Thymus (tissue), 11 donors: ENCODE measurements at regions not wholly inside any gene's neighbourhood (a gene's known extent, or its start where the extent isn't known, plus 50 kb on each side); places are given as distances from the start of the nearest gene placed in this dataset.

Experiments
- DNase-seq, 9 donors: peaks; one replicate each; pipeline ENCODE4 v3.0.0-alpha.2; 2013; ENCODE audit warnings: low spot score in 9 of 9, low read depth in 6 of 9, missing footprints in 1 of 9
- H3K27ac ChIP-seq, 2 donors: one replicate each; pipeline ENCODE4 v1.5.1; 2013; ENCODE audit warnings: control low read depth in 1 of 2, low read depth in 1 of 2, low read length in 1 of 2, mild to moderate bottlenecking in 1 of 2, moderate library complexity in 1 of 2
- H3K27me3 ChIP-seq, 2 donors: one replicate each; pipeline ENCODE4 v1.5.1; 2013; ENCODE audit warnings: low read length in 1 of 2; ENCODE audit not compliant: control insufficient read depth in 2 of 2, insufficient read depth in 1 of 2
- H3K36me3 ChIP-seq, 2 donors: one replicate each; pipeline ENCODE4 v1.5.1; 2013; ENCODE audit warnings: low read length in 1 of 2, mild to moderate bottlenecking in 1 of 2, moderate library complexity in 1 of 2; ENCODE audit not compliant: control insufficient read depth in 2 of 2, insufficient read depth in 2 of 2
- H3K4me1 ChIP-seq, 2 donors: one replicate each; pipeline ENCODE4 v1.5.1; 2013; ENCODE audit warnings: low read length in 2 of 2; ENCODE audit not compliant: control insufficient read depth in 2 of 2, insufficient read depth in 2 of 2
- H3K4me3 ChIP-seq, 2 donors: one replicate each; pipeline ENCODE4 v1.5.1; 2013; ENCODE audit warnings: low read length in 2 of 2, control low read depth in 1 of 2, mild to moderate bottlenecking in 1 of 2
- H3K9me3 ChIP-seq, 2 donors: one replicate each; pipeline ENCODE4 v1.5.1; 2013; ENCODE audit warnings: low read length in 1 of 2, mild to moderate bottlenecking in 1 of 2; ENCODE audit not compliant: control insufficient read depth in 2 of 2, insufficient read depth in 1 of 2
- WGBS: extraction: QIAGEN DNeasy Blood & Tissue Kit; methylation state at CpG from one replicate; pipeline ENCODE4 v1.1.7; 2013; 5-methylcytosine and 5-hydroxymethylcytosine counted together
- donor health status: healthy.

- no peak overlapping the region for H3K4me3 ChIP-seq
- H3K27me3 ChIP-seq: no peaks in the 10 kb centered on the region
- no peak overlapping the region for H3K27ac ChIP-seq
- H3K9me3 ChIP-seq: no peaks in the 10 kb centered on the region
- no peak for DNase-seq
- no peaks in the 10 kb centered on the region for H3K4me1 ChIP-seq
- WGBS: 73% methylated on average over 2 of the region's 2 CpGs
- no peaks in the 10 kb centered on the region for H3K36me3 ChIP-seq
These were observed 408.2 kb upstream of the C16orf82 start for GRCh38 chr16:26658486-26658885.

- WGBS: 83% methylated on average over 2 of the region's 2 CpGs
- Histone ChIP-seq H3K9me3 (no peaks in the 10 kb centered on the region), H3K27me3 (no peaks in the 10 kb centered on the region), H3K36me3 (no peaks in the 10 kb centered on the region), H3K27ac (no peak overlapping the region), H3K4me3 (no peak overlapping the region), H3K4me1 (no peaks in the 10 kb centered on the region)
- no peak for DNase-seq
These were observed 407.8 kb upstream of the C16orf82 start for GRCh38 chr16:26658915-26659314.

- Histone ChIP-seq H3K27me3 (no peaks in the 10 kb centered on the region), H3K27ac (no peak overlapping the region), H3K4me3 (no peak overlapping the region), H3K4me1 (no peaks in the 10 kb centered on the region), H3K9me3 (no peaks in the 10 kb centered on the region), H3K36me3 (no peaks in the 10 kb centered on the region)
- no peak for DNase-seq
- WGBS: 70% methylated on average over 4 of the region's 4 CpGs
These were observed 402.6 kb upstream of the C16orf82 start for GRCh38 chr16:26664086-26664485.

GRCh38 chr16:26665166-26665939 lies 401.4 kb upstream of the C16orf82 start:
- Histone ChIP-seq H3K27me3 (no peaks in the 10 kb centered on the region), H3K36me3 (no peaks in the 10 kb centered on the region), H3K4me3 (no peak overlapping the region), H3K9me3 (no peaks in the 10 kb centered on the region), H3K4me1 (no peaks in the 10 kb centered on the region), H3K27ac (no peak overlapping the region)
- WGBS: 87% methylated on average over 13 of the region's 13 CpGs
- DNase-seq: no peak

GRCh38 chr16:26666486-26666885 lies 400.2 kb upstream of the C16orf82 start:
- peak in 1 of 9 donors; percentile 28 for DNase-seq
- no peaks in the 10 kb centered on the region for H3K27me3 ChIP-seq
- H3K36me3 ChIP-seq: no peaks in the 10 kb centered on the region
- no peaks in the 10 kb centered on the region for H3K9me3 ChIP-seq
- no peak overlapping the region for H3K4me3 ChIP-seq
- WGBS: 81% methylated on average over 2 of the region's 2 CpGs
- no peak overlapping the region for H3K27ac ChIP-seq
- H3K4me1 ChIP-seq: no peaks in the 10 kb centered on the region

GRCh38 chr16:26667307-26667706 lies 399.4 kb upstream of the C16orf82 start:
- no peak for DNase-seq
- H3K9me3 ChIP-seq: no peaks in the 10 kb centered on the region
- 87% methylated on average over 12 of the region's 12 CpGs for WGBS
- H3K27me3 ChIP-seq: no peaks in the 10 kb centered on the region
- no peaks in the 10 kb centered on the region for H3K36me3 ChIP-seq
- H3K27ac ChIP-seq: no peak overlapping the region
- H3K4me1 ChIP-seq: peaks cover 0 to 3% of the 10 kb centered on the region in 2 donors
- no peak overlapping the region for H3K4me3 ChIP-seq

GRCh38 chr16:26668026-26668425 lies 398.7 kb upstream of the C16orf82 start:
- no peak for DNase-seq
- 55% methylated on average over 8 of the region's 8 CpGs for whole genome bisulfite sequencing
- H3K4me3 ChIP-seq: no peak overlapping the region

GRCh38 chr16:26672206-26672605 lies 394.5 kb upstream of the C16orf82 start:
- no peaks in the 10 kb centered on the region for H3K36me3 ChIP-seq
- H3K9me3 ChIP-seq: no peaks in the 10 kb centered on the region
- 35% methylated on average over 6 of the region's 6 CpGs for WGBS
- no peak overlapping the region for H3K27ac ChIP-seq
- H3K4me3 ChIP-seq: no peak overlapping the region
- H3K27me3 ChIP-seq: no peaks in the 10 kb centered on the region
- peaks cover 0 to 3% of the 10 kb centered on the region in 2 donors for H3K4me1 ChIP-seq
- DNase-seq: peak in 6 of 9 donors; percentile 5 to 49 (median 8)

More at GRCh38 chr16:26668026-26668425, 398.7 kb upstream of the C16orf82 start:
- Histone ChIP-seq H3K4me1 (peaks cover 0 to 3% of the 10 kb centered on the region in 2 donors), H3K9me3 (no peaks in the 10 kb centered on the region), H3K36me3 (no peaks in the 10 kb centered on the region), H3K27me3 (no peaks in the 10 kb centered on the region), H3K27ac (no peak overlapping the region)

GRCh38 chr16:26673011-26673410 lies 393.7 kb upstream of the C16orf82 start:
- no peaks in the 10 kb centered on the region for H3K9me3 ChIP-seq
- no peak overlapping the region for H3K27ac ChIP-seq
- DNase-seq: no peak
- no peak overlapping the region for H3K4me3 ChIP-seq
- H3K4me1 ChIP-seq: peaks cover 0 to 3% of the 10 kb centered on the region in 2 donors
- no peaks in the 10 kb centered on the region for H3K27me3 ChIP-seq
- 95% methylated on average over 3 of the region's 3 CpGs for WGBS
- H3K36me3 ChIP-seq: no peaks in the 10 kb centered on the region
